ENCODE measurements at regions not wholly inside any gene's neighbourhood (a gene's known extent, or its start where the extent isn't known, plus 50 kb on each side); places are given as distances from the start of the nearest gene placed in this dataset.

GRCh38 chr7:114073701-114074100 lies 154.9 kb upstream of the PPP1R3A start:
- intact Hi-C loops (cut with DNase I), result no loop called here
- Histone ChIP-seq H3K9me3 (no peaks in the 10 kb centered on the region), H3K27me3 (ENCODE audit: low read depth) (no peaks in the 10 kb centered on the region), H3K4me3 (no peak overlapping the region), H3K4me1 (no peaks in the 10 kb centered on the region), H3K36me3 (no peaks in the 10 kb centered on the region), H3K27ac (no peak overlapping the region)
- DNase-seq (no peak), ATAC-seq (no peak)
- no peak for TF ChIP-seq CTCF (IDR thresholded peaks at IDR 0.05)

GRCh38 chr7:114070246-114070645 lies 151.4 kb upstream of the PPP1R3A start:
- no peak overlapping the region for H3K4me3 ChIP-seq
- no peaks in the 10 kb centered on the region for H3K4me1 ChIP-seq
- intact Hi-C loops (cut with DNase I), result no loop called here
- no peaks in the 10 kb centered on the region for H3K27me3 ChIP-seq (ENCODE audit: low read depth)
- H3K27ac ChIP-seq, result no peak overlapping the region
- H3K36me3 ChIP-seq, result no peaks in the 10 kb centered on the region
- DNase-seq (no peak), ATAC-seq (no peak)
- H3K9me3 ChIP-seq, result no peaks in the 10 kb centered on the region
- no peak for TF ChIP-seq CTCF (IDR thresholded peaks at IDR 0.05)

- TF ChIP-seq CTCF (IDR thresholded peaks at IDR 0.05), result no peak
- no peaks in the 10 kb centered on the region for H3K4me1 ChIP-seq
- H3K9me3 ChIP-seq, result no peaks in the 10 kb centered on the region
- ATAC-seq, result no peak
- intact Hi-C loops (cut with DNase I), result no loop called here
- H3K27me3 ChIP-seq (ENCODE audit: low read depth), result no peaks in the 10 kb centered on the region
- no peak overlapping the region for H3K4me3 ChIP-seq
- no peak overlapping the region for H3K27ac ChIP-seq
- no peak for DNase-seq
- H3K36me3 ChIP-seq, result no peaks in the 10 kb centered on the region
Measured at GRCh38 chr7:114062810-114063209, 144.0 kb upstream of the PPP1R3A start.

- no peak for DNase-seq
- H3K4me1 ChIP-seq, result peaks cover 4% of the 10 kb centered on the region
- ATAC-seq, result peak; percentile 49 to 59
- no peaks in the 10 kb centered on the region for H3K27me3 ChIP-seq (ENCODE audit: low read depth)
- no peak overlapping the region for H3K4me3 ChIP-seq
- intact Hi-C loops (cut with DNase I), result no loop called here
- no peak for TF ChIP-seq CTCF (IDR thresholded peaks at IDR 0.05)
- H3K36me3 ChIP-seq, result no peaks in the 10 kb centered on the region
- no peak overlapping the region for H3K27ac ChIP-seq
- H3K9me3 ChIP-seq, result no peaks in the 10 kb centered on the region
Measured at GRCh38 chr7:114051871-114052331, 133.1 kb upstream of the PPP1R3A start.

GRCh38 chr7:114050571-114050970 lies 131.8 kb upstream of the PPP1R3A start:
- no peak for ATAC-seq
- H3K27me3 ChIP-seq (ENCODE audit: low read depth), result no peaks in the 10 kb centered on the region
- intact Hi-C loops (cut with DNase I), result no loop called here

More at GRCh38 chr7:114050571-114050970, 131.8 kb upstream of the PPP1R3A start:
- no peak overlapping the region for H3K4me3 ChIP-seq
- H3K27ac ChIP-seq, result no peak overlapping the region
- H3K4me1 ChIP-seq, result peaks cover 4% of the 10 kb centered on the region
- no peak for TF ChIP-seq CTCF (IDR thresholded peaks at IDR 0.05)
- H3K36me3 ChIP-seq, result no peaks in the 10 kb centered on the region
- H3K9me3 ChIP-seq, result no peaks in the 10 kb centered on the region
- DNase-seq, result no peak

Data from lower lobe of right lung (tissue), 2 donors.